Mesenchymal stem cell (in vitro differentiated cells and primary cell): ENCODE measurements at regions not wholly inside any gene's neighbourhood (a gene's known extent, or its start where the extent isn't known, plus 50 kb on each side); places are given as distances from the start of the nearest gene placed in this dataset.
"Not testable (repeated sequence)": the region's sequence is repeated elsewhere in the genome, so short reads cannot be mapped to it uniquely, and the experiment has no call there.

ENCODE experiments used
- DNase-seq: peaks from one replicate; pipeline ENCODE4 v3.0.0-alpha.2; 2013
- H2AFZ ChIP-seq: one replicate; pipeline ENCODE4 v1.6.1; 2013; ENCODE audit warnings: low read depth, mild to moderate bottlenecking, control low read depth, inconsistent platforms, low read length, moderate library complexity
- H2AK5ac ChIP-seq: 2 replicates; pipeline ENCODE4 v1.6.1; 2013; ENCODE audit warnings: low read length, moderate library complexity, mild to moderate bottlenecking, inconsistent platforms; ENCODE audit not compliant: severe bottlenecking
- H2BK120ac ChIP-seq: one replicate; pipeline ENCODE4 v1.6.1; 2013; ENCODE audit warnings: low read depth, mild to moderate bottlenecking, inconsistent platforms, low read length, moderate library complexity
- H2BK12ac ChIP-seq, 2 experiments: one replicate each; pipeline ENCODE4 v1.6.1; 2013; ENCODE audit warnings: inconsistent platforms in 2 of 2, low read length in 2 of 2, mild to moderate bottlenecking in 2 of 2, moderate library complexity in 2 of 2, control low read depth in 1 of 2
- H2BK15ac ChIP-seq: one replicate; pipeline ENCODE4 v1.6.1; 2013; ENCODE audit warnings: mild to moderate bottlenecking, low read depth, inconsistent platforms; ENCODE audit not compliant: poor library complexity, severe bottlenecking
- H2BK5ac ChIP-seq: 2 replicates; pipeline ENCODE4 v1.6.1; 2013; ENCODE audit warnings: low read depth, mild to moderate bottlenecking, low read length, control low read depth, inconsistent platforms; ENCODE audit not compliant: poor library complexity, severe bottlenecking
- H3K14ac ChIP-seq, 2 experiments: one replicate each; pipeline ENCODE4 v1.6.1; 2013; ENCODE audit warnings: inconsistent platforms in 2 of 2, low read length in 2 of 2, control low read depth in 1 of 2, mild to moderate bottlenecking in 1 of 2, moderate library complexity in 1 of 2
- H3K18ac ChIP-seq, 2 experiments: one replicate each; pipeline ENCODE4 v1.6.1; 2013; ENCODE audit warnings: inconsistent platforms in 2 of 2, low read length in 2 of 2, control low read depth in 1 of 2, low read depth in 1 of 2, mild to moderate bottlenecking in 1 of 2
- H3K23ac ChIP-seq, 2 experiments: one replicate each; pipeline ENCODE4 v1.6.1; 2013; ENCODE audit warnings: inconsistent platforms in 2 of 2, low read length in 2 of 2, mild to moderate bottlenecking in 2 of 2, moderate library complexity in 2 of 2, control low read depth in 1 of 2
- H3K27ac ChIP-seq: 2 replicates; pipeline ENCODE4 v1.5.1; 2013; ENCODE audit warnings: mild to moderate bottlenecking, moderate library complexity, low read length, control low read depth, inconsistent platforms; ENCODE audit not compliant: poor library complexity, severe bottlenecking
- H3K27me3 ChIP-seq, 2 experiments: 2 replicates each; pipeline versions ENCODE4 v1.6.1 to v1.7.0; 2013; ENCODE audit warnings: low read length in 2 of 2, mild to moderate bottlenecking in 2 of 2, moderate library complexity in 2 of 2, control low read depth in 1 of 2, inconsistent platforms in 1 of 2; ENCODE audit not compliant: control insufficient read depth in 1 of 2, insufficient read depth in 1 of 2
- H3K36me3 ChIP-seq, 2 experiments: 2 replicates each; pipeline versions ENCODE4 v1.6.1 to v1.7.0; 2013; ENCODE audit warnings: low read length in 2 of 2, control low read depth in 1 of 2, inconsistent platforms in 1 of 2, low read depth in 1 of 2, mild to moderate bottlenecking in 1 of 2; ENCODE audit not compliant: insufficient read depth in 2 of 2, control insufficient read depth in 1 of 2
- H3K4ac ChIP-seq, 2 experiments: one replicate each; pipeline ENCODE4 v1.6.1; 2013; ENCODE audit warnings: inconsistent platforms in 2 of 2, low read length in 2 of 2, mild to moderate bottlenecking in 2 of 2, moderate library complexity in 2 of 2, control low read depth in 1 of 2, low read depth in 1 of 2
- H3K4me1 ChIP-seq: 2 replicates; pipeline ENCODE4 v1.6.1; 2013; ENCODE audit warnings: low read depth, low read length, control low read depth; ENCODE audit not compliant: control insufficient read depth, insufficient read depth
- H3K4me2 ChIP-seq: 2 replicates; pipeline ENCODE4 v1.6.1; 2013; ENCODE audit warnings: low read length, mild to moderate bottlenecking, inconsistent platforms; ENCODE audit not compliant: poor library complexity, severe bottlenecking
- H3K4me3 ChIP-seq, 2 experiments: 2 replicates each; pipeline versions ENCODE4 v1.5.1 to v1.7.0; 2013; ENCODE audit warnings: low read length in 2 of 2, mild to moderate bottlenecking in 2 of 2, control low read depth in 1 of 2, low read depth in 1 of 2; ENCODE audit not compliant: insufficient read depth in 1 of 2
- H3K79me1 ChIP-seq: replicated peaks from 2 replicates; pipeline ENCODE4 v1.6.1; 2013; ENCODE audit warnings: mild to moderate bottlenecking, control low read depth, low read length, inconsistent platforms; ENCODE audit not compliant: poor library complexity, severe bottlenecking
- H3K9ac ChIP-seq: 2 replicates; pipeline ENCODE4 v1.7.0; 2013; ENCODE audit warnings: mild to moderate bottlenecking, low read length, moderate library complexity
- H3K9me3 ChIP-seq: 2 replicates; pipeline ENCODE4 v1.7.0; 2013; ENCODE audit warnings: mild to moderate bottlenecking, low read length; ENCODE audit not compliant: control insufficient read depth
- H4K8ac ChIP-seq: one replicate; pipeline ENCODE4 v1.6.1; 2013; ENCODE audit warnings: inconsistent platforms, mild to moderate bottlenecking, low read length, moderate library complexity
- H4K91ac ChIP-seq: one replicate; pipeline ENCODE4 v1.6.1; 2013; ENCODE audit warnings: mild to moderate bottlenecking, low read length, inconsistent platforms
- WGBS: methylation state at CpG from one replicate; pipeline ENCODE4 v1.1.7; 2013; ENCODE audit warnings: mixed read lengths; 5-methylcytosine and 5-hydroxymethylcytosine counted together

- no peak overlapping the region for H2BK12ac ChIP-seq
- no peak overlapping the region for H3K4ac ChIP-seq
- H4K8ac ChIP-seq, result no peak overlapping the region
- H3K36me3 ChIP-seq, result no peaks in the 10 kb centered on the region
- H3K18ac ChIP-seq, result no peak overlapping the region
- no peak overlapping the region for H2AK5ac ChIP-seq
- H3K4me1 ChIP-seq, result no peaks in the 10 kb centered on the region
- H2BK120ac ChIP-seq, result no peak overlapping the region
- H3K14ac ChIP-seq, result no peak overlapping the region
- H3K79me1 ChIP-seq, result no peaks in the 10 kb centered on the region
- no peak overlapping the region for H4K91ac ChIP-seq
- H3K9me3 ChIP-seq, result peaks cover 20% of the 10 kb centered on the region
- H3K4me3 ChIP-seq, result no peak overlapping the region
- no peak overlapping the region for H3K9ac ChIP-seq
- 88% methylated on average over 1 of the region's 1 CpG for WGBS
- H2BK5ac ChIP-seq, result no peak overlapping the region
- no peak overlapping the region for H3K23ac ChIP-seq
- no peaks in the 10 kb centered on the region for H3K27me3 ChIP-seq
- H3K4me2 ChIP-seq, result no peak overlapping the region
- H2AFZ ChIP-seq, result no peak overlapping the region
- DNase-seq, result no peak
- no peak overlapping the region for H2BK15ac ChIP-seq
- H3K27ac ChIP-seq, result no peak overlapping the region
Observed at GRCh38 chr2:5195636-5196035, 496.5 kb upstream of the SOX11 start.

- Histone ChIP-seq H3K9me3 (peaks cover 28% of the 10 kb centered on the region), H3K14ac (no peak overlapping the region), H3K4me2 (no peak overlapping the region), H3K23ac (no peak overlapping the region), H3K9ac (no peak overlapping the region), H4K91ac (no peak overlapping the region), H2BK120ac (no peak overlapping the region), H3K4ac (no peak overlapping the region), H2AK5ac (no peak overlapping the region), H3K36me3 (no peaks in the 10 kb centered on the region), H3K27me3 (no peaks in the 10 kb centered on the region), H3K4me3 (no peak overlapping the region), H2BK5ac (no peak overlapping the region), H3K79me1 (no peaks in the 10 kb centered on the region), H3K18ac (no peak overlapping the region), H3K4me1 (no peaks in the 10 kb centered on the region), H2AFZ (no peak overlapping the region), H2BK12ac (no peak overlapping the region), H4K8ac (no peak overlapping the region), H3K27ac (no peak overlapping the region), H2BK15ac (no peak overlapping the region)
- WGBS, result 74% methylated on average over 5 of the region's 5 CpGs
- no peak for DNase-seq
Observed at GRCh38 chr2:5203134-5203755, 488.9 kb upstream of the SOX11 start.

- not testable (repeated sequence) for H3K9ac ChIP-seq, H2AFZ ChIP-seq, H4K91ac ChIP-seq, H3K27ac ChIP-seq, H2BK12ac ChIP-seq, H2BK5ac ChIP-seq, H3K14ac ChIP-seq, H2BK120ac ChIP-seq, H3K4ac ChIP-seq, H2BK15ac ChIP-seq, H3K27me3 ChIP-seq, DNase-seq, H3K36me3 ChIP-seq, H2AK5ac ChIP-seq, H3K23ac ChIP-seq, H4K8ac ChIP-seq, H3K4me2 ChIP-seq, H3K79me1 ChIP-seq, H3K4me3 ChIP-seq, H3K4me1 ChIP-seq, H3K18ac ChIP-seq
- WGBS, result 78% methylated on average over 1 of the region's 2 CpGs
- peaks cover 35% of the 10 kb centered on the region for H3K9me3 ChIP-seq
Observed at GRCh38 chr2:5206742-5207141, 485.4 kb upstream of the SOX11 start.

- Histone ChIP-seq H3K23ac (no peak overlapping the region), H3K4me1 (no peaks in the 10 kb centered on the region), H3K9me3 (peaks cover 10% of the 10 kb centered on the region), H2AFZ (no peak overlapping the region), H2BK12ac (no peak overlapping the region), H2BK5ac (no peak overlapping the region), H2AK5ac (no peak overlapping the region), H2BK15ac (no peak overlapping the region), H3K9ac (no peak overlapping the region), H3K27me3 (no peaks in the 10 kb centered on the region), H3K4ac (no peak overlapping the region), H4K91ac (no peak overlapping the region), H2BK120ac (no peak overlapping the region), H3K27ac (no peak overlapping the region), H3K4me2 (no peak overlapping the region), H3K18ac (no peak overlapping the region), H3K36me3 (no peaks in the 10 kb centered on the region), H3K4me3 (no peak overlapping the region), H3K14ac (no peak overlapping the region), H4K8ac (no peak overlapping the region), H3K79me1 (no peaks in the 10 kb centered on the region)
- WGBS, result 73% methylated on average over 7 of the region's 8 CpGs
- DNase-seq, result no peak
Observed at GRCh38 chr2:5215989-5216607, 476.1 kb upstream of the SOX11 start.
